K562 (cell line): ENCODE measurements at regions not wholly inside any gene's neighbourhood (a gene's known extent, or its start where the extent isn't known, plus 50 kb on each side); places are given as distances from the start of the nearest gene placed in this dataset.

Experiments
- ATAC-seq: fragments of 200-7000 bp; cut with Tn5 transposase; 3 replicates; pipeline ENCODE4 v1.9.1; 2020; ENCODE audit warnings: moderate library complexity
- BruUV-seq: library from RNA; stranded (reverse); fragments of 400-500 nt; replicated peaks from 2 replicates; lab custom pipeline; 2021; lab: Mats Ljungman, UMichigan
- CTCF ChIA-PET: fragments of 300-600 bp; formaldehyde crosslinking; extraction: SDS; loops from one replicate; lab custom pipeline; 2021; ENCODE audit warnings: low intra/inter-chr PET ratio; lab: Yijun Ruan, JAX
- POLR2A ChIA-PET: fragments of 300-600, 350-650 bp; sonication (Branson Sonifier 250); formaldehyde crosslinking; extraction: SDS; loops from one replicate; lab custom pipeline; 2021; ENCODE audit warnings: antibody characterized with exemption, inconsistent platforms; lab: Yijun Ruan, JAX
- DNase-seq, 4 experiments: peaks; one replicate each; pipeline versions ENCODE4 v3.0.0 to v3.0.0-alpha.2; 2011 to 2018; ENCODE audit warnings: low spot score in 3 of 4, mixed read lengths in 3 of 4; ENCODE audit errors: extremely low read depth in 1 of 4
- FAIRE-seq: peaks from 2 replicates; lab custom pipeline; 2011; peaks lifted over from hg19 to GRCh38; lab: Jason Lieb, UNC
- H2AFZ ChIP-seq: 2 replicates; pipeline ENCODE4 v1.6.0; 2011; ENCODE audit warnings: low read depth, low read length, control low read depth, inconsistent platforms
- H3K27ac ChIP-seq: fragments of 200-600 bp; 3 replicates; pipeline ENCODE4 v1.8.0; 2011; ENCODE audit warnings: low read depth, mild to moderate bottlenecking, control low read depth, inconsistent platforms, low read length, moderate library complexity, mixed read lengths; ENCODE audit errors: extremely low read depth
- H3K27me3 ChIP-seq, 2 experiments: fragments of 300-600 bp in 1 of 2; 2 replicates in 1 of 2; 3 replicates in 1 of 2; pipeline versions ENCODE4 v1.6.0 to v1.8.0; 2011; ENCODE audit warnings: inconsistent platforms in 2 of 2, low read length in 2 of 2, mild to moderate bottlenecking in 1 of 2, mixed read lengths in 1 of 2, moderate library complexity in 1 of 2; ENCODE audit not compliant: control insufficient read depth in 2 of 2, insufficient read depth in 2 of 2
- H3K36me3 ChIP-seq: fragments of 300-600 bp; 3 replicates; pipeline ENCODE4 v1.8.0; 2011; ENCODE audit warnings: mild to moderate bottlenecking, low read length, inconsistent platforms; ENCODE audit not compliant: control insufficient read depth, insufficient read depth
- H3K4me1 ChIP-seq, 2 experiments: fragments of 200-600 bp in 1 of 2; replicated peaks in 1 of 2; 2 replicates in 1 of 2; 3 replicates in 1 of 2; pipeline versions ENCODE4 v1.5.1 to v1.8.0; 2011; ENCODE audit warnings: inconsistent platforms in 2 of 2, low read length in 2 of 2, mild to moderate bottlenecking in 1 of 2, mixed read lengths in 1 of 2, moderate library complexity in 1 of 2; ENCODE audit not compliant: control insufficient read depth in 2 of 2, insufficient read depth in 2 of 2
- H3K4me2 ChIP-seq: 2 replicates; pipeline ENCODE4 v1.6.1; 2011; ENCODE audit warnings: low read length, control low read depth, inconsistent platforms, mixed read lengths; ENCODE audit not compliant: insufficient read depth
- H3K4me3 ChIP-seq: fragments of 200-600 bp; sonication (generic), shearing (Covaris generic); 2 replicates; pipeline ENCODE4 v1.5.1; 2016; ENCODE audit warnings: control low read depth, inconsistent platforms
- H3K79me2 ChIP-seq: fragments of 200-600 bp; 3 replicates; pipeline ENCODE4 v1.8.0; 2011; ENCODE audit warnings: low read length, inconsistent platforms; ENCODE audit not compliant: control insufficient read depth, insufficient read depth
- H3K9ac ChIP-seq, 2 experiments: 2 replicates each; pipeline versions ENCODE4 v1.6.0 to v1.6.1; 2011; ENCODE audit warnings: low read depth in 2 of 2, low read length in 2 of 2, control low read depth in 1 of 2, inconsistent platforms in 1 of 2, mild to moderate bottlenecking in 1 of 2, mixed read lengths in 1 of 2; ENCODE audit not compliant: insufficient read depth in 1 of 2
- H3K9me1 ChIP-seq: one replicate; pipeline ENCODE4 v1.6.0; 2011; ENCODE audit warnings: inconsistent platforms, mild to moderate bottlenecking, low read length, moderate library complexity; ENCODE audit not compliant: control insufficient read depth, insufficient read depth
- H3K9me3 ChIP-seq: replicated peaks from 2 replicates; pipeline ENCODE4 v1.5.1; 2011; ENCODE audit warnings: low read depth, low read length, inconsistent platforms; ENCODE audit not compliant: control insufficient read depth, insufficient read depth
- H4K20me1 ChIP-seq: replicated peaks from 2 replicates; pipeline ENCODE4 v1.6.1; 2011; ENCODE audit warnings: low read length, inconsistent platforms, mixed read lengths; ENCODE audit not compliant: control insufficient read depth, insufficient read depth
- BCOR ChIP-seq: fragments of 450-650 bp; IDR thresholded peaks from 2 replicates; pipeline ENCODE4 v1.6.1; 2016
- CEBPB ChIP-seq: fragments of 450-650 bp; IDR thresholded peaks from 2 replicates; pipeline ENCODE4 v1.6.1; 2016; ENCODE audit warnings: missing genetic modification characterization, missing compliant biosample characterization
- CGGBP1 ChIP-seq: fragments of 250-450 bp; sonication (Bioruptor Pico); IDR thresholded peaks from 2 replicates; pipeline ENCODE4 v1.9.0; 2021; ENCODE audit warnings: mild to moderate bottlenecking
- CHAMP1 ChIP-seq: fragments of 450-650 bp; IDR thresholded peaks from 2 replicates; pipeline ENCODE4 v1.6.1; 2016; ENCODE audit warnings: mild to moderate bottlenecking
- EP400 ChIP-seq: fragments of 450-650 bp; IDR thresholded peaks from 2 replicates; pipeline ENCODE4 v1.6.1; 2017; ENCODE audit warnings: antibody characterized with exemption, mild to moderate bottlenecking, moderate library complexity
- FOXA3 ChIP-seq, 2 experiments: fragments of 450-650 bp in 1 of 2; sonication (generic) in 1 of 2; formaldehyde crosslinking; IDR thresholded peaks in 1 of 2; conservative IDR thresholded peaks in 1 of 2; 2 replicates each; pipeline versions ENCODE4 v1.4.0 to v1.8.0; 2020 to 2022; ENCODE audit warnings: mild to moderate bottlenecking in 2 of 2, missing genetic modification reagents in 1 of 2
- MCM5 ChIP-seq: fragments of 450-650 bp; IDR thresholded peaks from 2 replicates; pipeline ENCODE4 v1.6.1; 2016; ENCODE audit warnings: low read depth
- NFE2 ChIP-seq: IDR thresholded peaks from 2 replicates; pipeline ENCODE4 v1.6.1; 2014; ENCODE audit warnings: antibody characterized with exemption, low read depth
- REST ChIP-seq, 2 experiments: fragments of 450-650 bp; formaldehyde crosslinking in 1 of 2; IDR thresholded peaks; 2 replicates each; pipeline versions ENCODE4 v1.4.0 to v1.6.1; 2014 to 2020; ENCODE audit warnings: mild to moderate bottlenecking in 2 of 2, borderline replicate concordance in 1 of 2, low read depth in 1 of 2
- SNRNP70 ChIP-seq: fragments of 200-400 bp; formaldehyde crosslinking; optimal IDR thresholded peaks from 2 replicates; pipeline ENCODE3; 2017; ENCODE audit warnings: low read depth, low read length
- YBX1 ChIP-seq: fragments of 450-650 bp; IDR thresholded peaks from 2 replicates; pipeline ENCODE4 v1.7.1; 2016; ENCODE audit warnings: mild to moderate bottlenecking
- ZBTB17 ChIP-seq: fragments of 450-650 bp; formaldehyde crosslinking; IDR thresholded peaks from 2 replicates; pipeline ENCODE4 v1.4.0; 2020; ENCODE audit warnings: mild to moderate bottlenecking
- WGBS: fragments of 100-300 bp; shearing (Covaris generic); methylation state at CpG from one replicate; pipeline ENCODE4 v1.1.6; 2016; ENCODE audit warnings: low coverage, mixed read lengths; ENCODE audit not compliant: insufficient coverage; ENCODE audit errors: missing lambda C conversion rate; 5-methylcytosine and 5-hydroxymethylcytosine counted together
- in situ Hi-C: fragments of 300-500 bp; cut with MboI; formaldehyde crosslinking; loops from 4 replicates; pipeline ENCODE4 v1.15.0; 2018; ENCODE audit warnings: inconsistent platforms, mixed read lengths
- intact Hi-C: fragments of 100-400 bp; cut with micrococcal nuclease; formaldehyde crosslinking; loops from 2 replicates; pipeline ENCODE4 v1.14.2; 2022

GRCh38 chr18:37844209-37844970 lies 278.8 kb upstream of the CELF4 start:
- no peak overlapping the region for H3K4me2 ChIP-seq
- H4K20me1 ChIP-seq: no peaks in the 10 kb centered on the region
- intact Hi-C loops (no loop called here), in situ Hi-C loops (no loop called here)
- no TSS peak for BruUV-seq
- DNase-seq: no peak
- CTCF ChIA-PET: no interaction called here
- no peak for FAIRE-seq
- no peaks in the 10 kb centered on the region for H3K79me2 ChIP-seq
- H3K9me3 ChIP-seq: no peaks in the 10 kb centered on the region
- WGBS: 1% methylated on average over 10 of the region's 10 CpGs
- H3K4me1 ChIP-seq: no peaks in the 10 kb centered on the region
- no peaks in the 10 kb centered on the region for H3K36me3 ChIP-seq
- POLR2A ChIA-PET: no interaction called here
- H3K27ac ChIP-seq: no peak overlapping the region
- H3K4me3 ChIP-seq: no peak overlapping the region
- no peak overlapping the region for H3K9ac ChIP-seq
- H3K27me3 ChIP-seq: no peaks in the 10 kb centered on the region
- ATAC-seq: no peak
- H2AFZ ChIP-seq: no peak overlapping the region
- no peaks in the 10 kb centered on the region for H3K9me1 ChIP-seq
- no peak for TF ChIP-seq BCOR
- TF ChIP-seq SNRNP70: no peak
- TF ChIP-seq EP400: no peak
- TF ChIP-seq YBX1: no peak
- TF ChIP-seq CHAMP1: no peak
- TF ChIP-seq ZBTB17 (CRISPR knock-in tag): no peak
- no peak for TF ChIP-seq CEBPB (tag)
- no peak for TF ChIP-seq FOXA3 (CRISPR knock-in tag; conservative IDR thresholded peaks at IDR 0.05 in 1 of 2, IDR thresholded peaks at IDR 0.05 in 1 of 2)
- no peak for TF ChIP-seq CGGBP1 (CRISPR knock-in tag)
- no peak for TF ChIP-seq REST (IDR thresholded peaks at IDR 0.05; ENCODE audit: borderline replicate concordance)
- no peak for TF ChIP-seq REST (CRISPR knock-in tag; IDR thresholded peaks at IDR 0.05; ENCODE audit: low read depth)
- no peak for TF ChIP-seq NFE2
- TF ChIP-seq MCM5: no peak
